ENCODE measurements at regions not wholly inside any gene's neighbourhood (a gene's known extent, or its start where the extent isn't known, plus 50 kb on each side); places are given as distances from the start of the nearest gene placed in this dataset.

- TF ChIP-seq, protein P1, sequence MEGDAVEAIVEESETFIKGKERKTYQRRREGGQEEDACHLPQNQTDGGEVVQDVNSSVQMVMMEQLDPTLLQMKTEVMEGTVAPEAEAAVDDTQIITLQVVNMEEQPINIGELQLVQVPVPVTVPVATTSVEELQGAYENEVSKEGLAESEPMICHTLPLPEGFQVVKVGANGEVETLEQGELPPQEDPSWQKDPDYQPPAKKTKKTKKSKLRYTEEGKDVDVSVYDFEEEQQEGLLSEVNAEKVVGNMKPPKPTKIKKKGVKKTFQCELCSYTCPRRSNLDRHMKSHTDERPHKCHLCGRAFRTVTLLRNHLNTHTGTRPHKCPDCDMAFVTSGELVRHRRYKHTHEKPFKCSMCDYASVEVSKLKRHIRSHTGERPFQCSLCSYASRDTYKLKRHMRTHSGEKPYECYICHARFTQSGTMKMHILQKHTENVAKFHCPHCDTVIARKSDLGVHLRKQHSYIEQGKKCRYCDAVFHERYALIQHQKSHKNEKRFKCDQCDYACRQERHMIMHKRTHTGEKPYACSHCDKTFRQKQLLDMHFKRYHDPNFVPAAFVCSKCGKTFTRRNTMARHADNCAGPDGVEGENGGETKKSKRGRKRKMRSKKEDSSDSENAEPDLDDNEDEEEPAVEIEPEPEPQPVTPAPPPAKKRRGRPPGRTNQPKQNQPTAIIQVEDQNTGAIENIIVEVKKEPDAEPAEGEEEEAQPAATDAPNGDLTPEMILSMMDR (IDR thresholded peaks at IDR 0.05) = no peak
- no peak for TF ChIP-seq POLR2AphosphoS5 (IDR thresholded peaks at IDR 0.05)
Observed at GRCh38 chrX:38890963-38891362, 89.7 kb downstream of the MID1IP1 start.
